Stimulated activated effector memory CD8-positive, alpha-beta T cell treated with anti-CD3 and anti-CD28 coated beads, Interleukin-12 subunit alpha, Interleukin-12 subunit beta, amount 100 ng/mL, for 72 hours (primary cell): ENCODE measurements at regions not wholly inside any gene's neighbourhood (a gene's known extent, or its start where the extent isn't known, plus 50 kb on each side); places are given as distances from the start of the nearest gene placed in this dataset.

ENCODE experiments used
- ATAC-seq: fragments of 150-1000 bp; cut with Tn5 transposase; 2 replicates; pipeline ENCODE4 v1.10.0; 2021
- DNase-seq, 2 donors: peaks; one replicate each; pipeline ENCODE4 v3.0.0; 2021 to 2022; ENCODE audit warnings: low spot score in 2 of 2
- H3K27ac Mint-ChIP-seq: one replicate; pipeline ENCODE4 v1.8.0; 2022; ENCODE audit warnings: mild to moderate bottlenecking, mixed read lengths
- H3K36me3 Mint-ChIP-seq: one replicate; pipeline ENCODE4 v1.8.0; 2022; ENCODE audit warnings: mild to moderate bottlenecking, mixed read lengths
- H3K4me1 Mint-ChIP-seq: one replicate; pipeline ENCODE4 v1.8.0; 2022; ENCODE audit warnings: mixed read lengths
- H3K4me3 Mint-ChIP-seq: one replicate; pipeline ENCODE4 v1.8.0; 2022; ENCODE audit warnings: mild to moderate bottlenecking, mixed read lengths
- H3K9me3 Mint-ChIP-seq: one replicate; pipeline ENCODE4 v1.8.0; 2022; ENCODE audit warnings: mixed read lengths

GRCh38 chr12:107242189-107242588 is 148.8 kb upstream of the CRY1 start:
- no peak for DNase-seq
- H3K27ac Mint-ChIP-seq, result no peak overlapping the region
- no peak for ATAC-seq

GRCh38 chr12:107243341-107243740 is 150.0 kb upstream of the CRY1 start:
- H3K4me3 Mint-ChIP-seq, result no peak overlapping the region
- H3K36me3 Mint-ChIP-seq, result no peaks in the 10 kb centered on the region
- no peaks in the 10 kb centered on the region for H3K9me3 Mint-ChIP-seq
- no peak for DNase-seq
- H3K4me1 Mint-ChIP-seq, result no peaks in the 10 kb centered on the region
- H3K27ac Mint-ChIP-seq, result no peak overlapping the region
- ATAC-seq, result no peak

More at GRCh38 chr12:107242189-107242588, 148.8 kb upstream of the CRY1 start:
- Mint-ChIP-seq H3K4me3 (no peak overlapping the region), H3K9me3 (no peaks in the 10 kb centered on the region), H3K36me3 (no peaks in the 10 kb centered on the region), H3K4me1 (no peaks in the 10 kb centered on the region)

GRCh38 chr12:107244584-107244983 is 151.2 kb upstream of the CRY1 start:
- Mint-ChIP-seq H3K4me3 (no peak overlapping the region), H3K9me3 (peaks cover 2% of the 10 kb centered on the region), H3K36me3 (no peaks in the 10 kb centered on the region), H3K27ac (no peak overlapping the region), H3K4me1 (no peaks in the 10 kb centered on the region)
- no peak for ATAC-seq
- DNase-seq, result no peak

GRCh38 chr12:107247650-107248049 is 154.3 kb upstream of the CRY1 start:
- H3K27ac Mint-ChIP-seq, result no peak overlapping the region
- H3K9me3 Mint-ChIP-seq, result peaks cover 2% of the 10 kb centered on the region

GRCh38 chr12:107248187-107248586 is 154.8 kb upstream of the CRY1 start:
- H3K27ac Mint-ChIP-seq, result no peak overlapping the region
- H3K4me1 Mint-ChIP-seq, result no peaks in the 10 kb centered on the region
- H3K4me3 Mint-ChIP-seq, result no peak overlapping the region
- ATAC-seq, result no peak
- no peaks in the 10 kb centered on the region for H3K36me3 Mint-ChIP-seq
- DNase-seq, result no peak
- peaks cover 2% of the 10 kb centered on the region for H3K9me3 Mint-ChIP-seq

More at GRCh38 chr12:107247650-107248049, 154.3 kb upstream of the CRY1 start:
- no peak for ATAC-seq
- Mint-ChIP-seq H3K36me3 (no peaks in the 10 kb centered on the region), H3K4me1 (no peaks in the 10 kb centered on the region), H3K4me3 (no peak overlapping the region)
- no peak for DNase-seq

- no peak for DNase-seq
- H3K4me1 Mint-ChIP-seq, result no peaks in the 10 kb centered on the region
These were observed 157.9 kb upstream of the CRY1 start for GRCh38 chr12:107251288-107251687.

GRCh38 chr12:107253361-107253760 is 160.0 kb upstream of the CRY1 start:
- Mint-ChIP-seq H3K27ac (no peak overlapping the region), H3K4me3 (no peak overlapping the region), H3K9me3 (peaks cover 2% of the 10 kb centered on the region), H3K4me1 (no peaks in the 10 kb centered on the region), H3K36me3 (no peaks in the 10 kb centered on the region)
- DNase-seq (no peak), ATAC-seq (no peak)

More at GRCh38 chr12:107251288-107251687, 157.9 kb upstream of the CRY1 start:
- Mint-ChIP-seq H3K36me3 (no peaks in the 10 kb centered on the region), H3K4me3 (no peak overlapping the region), H3K9me3 (peaks cover 2% of the 10 kb centered on the region), H3K27ac (no peak overlapping the region)
- no peak for ATAC-seq

GRCh38 chr12:107254258-107254856 is 161.0 kb upstream of the CRY1 start:
- H3K36me3 Mint-ChIP-seq, result no peaks in the 10 kb centered on the region
- DNase-seq (no peak), ATAC-seq (no peak)
- no peaks in the 10 kb centered on the region for H3K4me1 Mint-ChIP-seq
- no peak overlapping the region for H3K27ac Mint-ChIP-seq
- no peaks in the 10 kb centered on the region for H3K9me3 Mint-ChIP-seq
- no peak overlapping the region for H3K4me3 Mint-ChIP-seq

- DNase-seq (no peak), ATAC-seq (no peak)
- H3K4me3 Mint-ChIP-seq, result no peak overlapping the region
- no peaks in the 10 kb centered on the region for H3K4me1 Mint-ChIP-seq
- peaks cover under 1% of the 10 kb centered on the region for H3K9me3 Mint-ChIP-seq
- no peak overlapping the region for H3K27ac Mint-ChIP-seq
- H3K36me3 Mint-ChIP-seq, result no peaks in the 10 kb centered on the region
These were observed 165.4 kb upstream of the CRY1 start for GRCh38 chr12:107258780-107259179.

- Mint-ChIP-seq H3K4me1 (no peaks in the 10 kb centered on the region), H3K4me3 (no peak overlapping the region)
These were observed 170.6 kb upstream of the CRY1 start for GRCh38 chr12:107263980-107264379.

GRCh38 chr12:107264667-107265066 is 171.3 kb upstream of the CRY1 start:
- no peaks in the 10 kb centered on the region for H3K36me3 Mint-ChIP-seq
- no peak overlapping the region for H3K4me3 Mint-ChIP-seq
- H3K9me3 Mint-ChIP-seq, result peaks cover 5% of the 10 kb centered on the region
- H3K4me1 Mint-ChIP-seq, result no peaks in the 10 kb centered on the region
- DNase-seq (no peak), ATAC-seq (peak; percentile 60)
- no peak overlapping the region for H3K27ac Mint-ChIP-seq

More at GRCh38 chr12:107263980-107264379, 170.6 kb upstream of the CRY1 start:
- ATAC-seq, result no peak
- H3K27ac Mint-ChIP-seq, result no peak overlapping the region
- H3K9me3 Mint-ChIP-seq, result peaks cover 5% of the 10 kb centered on the region
- H3K36me3 Mint-ChIP-seq, result no peaks in the 10 kb centered on the region
- no peak for DNase-seq

- Mint-ChIP-seq H3K9me3 (peaks cover 5% of the 10 kb centered on the region), H3K27ac (no peak overlapping the region), H3K36me3 (no peaks in the 10 kb centered on the region), H3K4me3 (no peak overlapping the region), H3K4me1 (no peaks in the 10 kb centered on the region)
- ATAC-seq (no peak), DNase-seq (no peak)
These were observed 174.3 kb upstream of the CRY1 start for GRCh38 chr12:107267604-107268003.

GRCh38 chr12:107271523-107271922 is 178.2 kb upstream of the CRY1 start:
- H3K4me1 Mint-ChIP-seq, result no peaks in the 10 kb centered on the region
- no peaks in the 10 kb centered on the region for H3K36me3 Mint-ChIP-seq
- H3K4me3 Mint-ChIP-seq, result no peak overlapping the region
- H3K9me3 Mint-ChIP-seq, result no peaks in the 10 kb centered on the region
- ATAC-seq (no peak), DNase-seq (no peak)
- no peak overlapping the region for H3K27ac Mint-ChIP-seq

- Mint-ChIP-seq H3K4me1 (no peaks in the 10 kb centered on the region), H3K27ac (no peak overlapping the region), H3K9me3 (no peaks in the 10 kb centered on the region), H3K36me3 (no peaks in the 10 kb centered on the region), H3K4me3 (no peak overlapping the region)
- DNase-seq, result no peak
- no peak for ATAC-seq
These were observed 182.2 kb upstream of the CRY1 start for GRCh38 chr12:107275530-107275929.

- no peaks in the 10 kb centered on the region for H3K4me1 Mint-ChIP-seq
- H3K27ac Mint-ChIP-seq, result no peak overlapping the region
- H3K4me3 Mint-ChIP-seq, result no peak overlapping the region
- no peak for DNase-seq
- ATAC-seq, result no peak
- no peaks in the 10 kb centered on the region for H3K9me3 Mint-ChIP-seq
- H3K36me3 Mint-ChIP-seq, result no peaks in the 10 kb centered on the region
These were observed 184.5 kb upstream of the CRY1 start for GRCh38 chr12:107277855-107278254.

GRCh38 chr12:107282628-107283027 is 189.3 kb upstream of the CRY1 start:
- ATAC-seq, result no peak
- peak in 1 of 2 donors; percentile 22 for DNase-seq
- no peak overlapping the region for H3K27ac Mint-ChIP-seq
- no peak overlapping the region for H3K4me3 Mint-ChIP-seq
- H3K9me3 Mint-ChIP-seq, result peaks cover 4% of the 10 kb centered on the region
- H3K36me3 Mint-ChIP-seq, result no peaks in the 10 kb centered on the region
- H3K4me1 Mint-ChIP-seq, result peaks cover 7% of the 10 kb centered on the region

- Mint-ChIP-seq H3K36me3 (no peaks in the 10 kb centered on the region), H3K4me3 (no peak overlapping the region), H3K27ac (no peak overlapping the region), H3K4me1 (peaks cover 14% of the 10 kb centered on the region), H3K9me3 (peaks cover 4% of the 10 kb centered on the region)
- DNase-seq (peak in 1 of 2 donors; percentile 20), ATAC-seq (no peak)
These were observed 190.3 kb upstream of the CRY1 start for GRCh38 chr12:107283652-107284051.
